K562 (cell line): ENCODE measurements at regions not wholly inside any gene's neighbourhood (a gene's known extent, or its start where the extent isn't known, plus 50 kb on each side); places are given as distances from the start of the nearest gene placed in this dataset.

ENCODE experiments used
- ARNT ChIP-seq, 2 experiments: fragments of 450-650 bp; IDR thresholded peaks; 2 replicates each; pipeline ENCODE4 v1.6.1; 2016; ENCODE audit warnings: mild to moderate bottlenecking in 1 of 2
- CBX8 ChIP-seq: fragments of 200-600 bp; sonication (generic); IDR thresholded peaks from 2 replicates; pipeline ENCODE4 v1.6.1; 2012; ENCODE audit warnings: borderline replicate concordance, mixed run types, low read depth, mild to moderate bottlenecking, moderate library complexity, mixed read lengths, low read length, control low read depth, inconsistent platforms; ENCODE audit not compliant: poor library complexity, severe bottlenecking; ENCODE audit errors: extremely low read depth
- CTCF ChIP-seq, 3 experiments: IDR thresholded peaks in 2 of 3; conservative IDR thresholded peaks in 1 of 3; 2 replicates each; pipeline ENCODE4 v1.5.1; 2011 to 2012; ENCODE audit warnings: low read length in 3 of 3, mild to moderate bottlenecking in 3 of 3, control low read depth in 2 of 3, improper control_type of control experiment in 1 of 3, inconsistent platforms in 1 of 3, low read depth in 1 of 3, mixed read lengths in 1 of 3, moderate library complexity in 1 of 3; ENCODE audit not compliant: insufficient read depth in 2 of 3
- E2F5 ChIP-seq: sonication (generic); formaldehyde crosslinking; IDR thresholded peaks from 2 replicates; pipeline ENCODE4 v1.8.0; 2022; ENCODE audit warnings: mild to moderate bottlenecking, missing genetic modification reagents
- FOXK2 ChIP-seq, 2 experiments: fragments of 450-650 bp; IDR thresholded peaks in 1 of 2; conservative IDR thresholded peaks in 1 of 2; 2 replicates each; pipeline ENCODE4 v1.6.1; 2016; ENCODE audit warnings: low read depth in 2 of 2, mild to moderate bottlenecking in 1 of 2
- GTF2B ChIP-seq: IDR thresholded peaks from 2 replicates; pipeline ENCODE4 v1.6.1; 2011; ENCODE audit not compliant: insufficient read length; ENCODE audit errors: extremely low read depth
- HMGXB4 ChIP-seq: sonication (generic); formaldehyde crosslinking; IDR thresholded peaks from 2 replicates; pipeline ENCODE4 v1.8.1; 2023; ENCODE audit warnings: mild to moderate bottlenecking, missing genetic modification reagents
- NR2C2 ChIP-seq, 2 experiments: fragments of 200-800 bp in 1 of 2; sonication (Bioruptor generic) in 1 of 2; sonication (generic) in 1 of 2; formaldehyde crosslinking in 1 of 2; IDR thresholded peaks; 2 replicates each; pipeline versions ENCODE4 v1.6.1 to v1.8.0; 2016 to 2022; ENCODE audit warnings: mild to moderate bottlenecking in 1 of 2, missing compliant biosample characterization in 1 of 2, missing genetic modification characterization in 1 of 2, missing genetic modification reagents in 1 of 2
- NR3C1 ChIP-seq: sonication (generic); formaldehyde crosslinking; IDR thresholded peaks from 2 replicates; pipeline ENCODE4 v1.8.1; 2022; ENCODE audit warnings: missing genetic modification reagents
- NR4A1 ChIP-seq, 2 experiments: fragments of 250-450 bp in 1 of 2; fragments of 450-650 bp in 1 of 2; sonication (Bioruptor Pico) in 1 of 2; IDR thresholded peaks; 2 replicates each; pipeline versions ENCODE4 v1.4.0 to v1.6.1; 2016 to 2020; ENCODE audit warnings: mild to moderate bottlenecking in 2 of 2, missing compliant biosample characterization in 1 of 2, missing genetic modification characterization in 1 of 2, moderate library complexity in 1 of 2
- USF2 ChIP-seq: sonication (generic); formaldehyde crosslinking; IDR thresholded peaks from 2 replicates; pipeline ENCODE4 v1.5.0; 2020; ENCODE audit warnings: missing genetic modification reagents
- ZNF253 ChIP-seq: fragments of 250-450 bp; sonication (Bioruptor Pico); conservative IDR thresholded peaks from 2 replicates; pipeline ENCODE4 v1.6.1; 2021; ENCODE audit warnings: mild to moderate bottlenecking
- ZNF561 ChIP-seq: fragments of 450-650 bp; formaldehyde crosslinking; conservative IDR thresholded peaks from 2 replicates; pipeline ENCODE4 v1.4.0; 2020; ENCODE audit warnings: mild to moderate bottlenecking, moderate library complexity

- TF ChIP-seq E2F5 (CRISPR knock-in tag): no peak
- no peak for TF ChIP-seq ZNF561 (CRISPR knock-in tag)
- no peak for TF ChIP-seq FOXK2 (conservative IDR thresholded peaks at IDR 0.05 in 1 of 2, IDR thresholded peaks at IDR 0.05 in 1 of 2; ENCODE audit: low read depth in 2 of 2)
- TF ChIP-seq GTF2B: no peak
- TF ChIP-seq ARNT (IDR thresholded peaks at IDR 0.05): no peak
- TF ChIP-seq CTCF (IDR thresholded peaks at IDR 0.05 in 2 of 3, conservative IDR thresholded peaks at IDR 0.05 in 1 of 3; ENCODE audit: insufficient read depth in 2 of 3, low read depth in 1 of 3, low read length in 3 of 3): no peak
- no peak for TF ChIP-seq CBX8
- no peak for TF ChIP-seq ZNF253
- no peak for TF ChIP-seq NR2C2 (CRISPR knock-in tag; IDR thresholded peaks at IDR 0.05)
- TF ChIP-seq NR2C2 (tag; IDR thresholded peaks at IDR 0.05): no peak
- TF ChIP-seq NR4A1 (CRISPR knock-in tag; IDR thresholded peaks at IDR 0.05): no peak
- no peak for TF ChIP-seq NR4A1 (tag; IDR thresholded peaks at IDR 0.05)
- TF ChIP-seq NR3C1 (CRISPR knock-in tag): no peak
- TF ChIP-seq USF2 (CRISPR knock-in tag): no peak
- TF ChIP-seq HMGXB4 (CRISPR knock-in tag): no peak
Observed at GRCh38 chr5:152094716-152095115, 170.1 kb upstream of the GLRA1 start.
